ENCODE measurements at regions not wholly inside any gene's neighbourhood (a gene's known extent, or its start where the extent isn't known, plus 50 kb on each side); places are given as distances from the start of the nearest gene placed in this dataset.

DNA sequence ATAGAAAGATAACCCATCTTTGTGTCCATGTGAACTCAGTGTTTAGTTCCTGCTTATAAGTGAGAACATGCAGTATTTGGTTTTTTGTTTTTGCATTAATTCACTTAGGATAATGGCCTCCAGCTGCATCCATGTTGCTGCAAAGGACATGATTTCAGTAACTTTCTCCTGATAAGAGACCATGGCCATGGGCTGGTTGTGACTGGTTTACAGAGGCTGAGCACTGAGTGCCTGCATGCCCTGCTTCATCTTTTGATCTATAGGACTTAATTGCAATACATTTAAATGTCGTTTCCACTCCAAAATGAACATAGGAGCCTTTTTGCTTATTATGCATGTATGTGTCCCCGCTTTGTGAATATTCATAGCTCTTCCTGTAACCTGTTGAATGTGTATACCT, 101.3 kb upstream of the IGFBP3 start (continued):
- TF ChIP-seq, protein P1, sequence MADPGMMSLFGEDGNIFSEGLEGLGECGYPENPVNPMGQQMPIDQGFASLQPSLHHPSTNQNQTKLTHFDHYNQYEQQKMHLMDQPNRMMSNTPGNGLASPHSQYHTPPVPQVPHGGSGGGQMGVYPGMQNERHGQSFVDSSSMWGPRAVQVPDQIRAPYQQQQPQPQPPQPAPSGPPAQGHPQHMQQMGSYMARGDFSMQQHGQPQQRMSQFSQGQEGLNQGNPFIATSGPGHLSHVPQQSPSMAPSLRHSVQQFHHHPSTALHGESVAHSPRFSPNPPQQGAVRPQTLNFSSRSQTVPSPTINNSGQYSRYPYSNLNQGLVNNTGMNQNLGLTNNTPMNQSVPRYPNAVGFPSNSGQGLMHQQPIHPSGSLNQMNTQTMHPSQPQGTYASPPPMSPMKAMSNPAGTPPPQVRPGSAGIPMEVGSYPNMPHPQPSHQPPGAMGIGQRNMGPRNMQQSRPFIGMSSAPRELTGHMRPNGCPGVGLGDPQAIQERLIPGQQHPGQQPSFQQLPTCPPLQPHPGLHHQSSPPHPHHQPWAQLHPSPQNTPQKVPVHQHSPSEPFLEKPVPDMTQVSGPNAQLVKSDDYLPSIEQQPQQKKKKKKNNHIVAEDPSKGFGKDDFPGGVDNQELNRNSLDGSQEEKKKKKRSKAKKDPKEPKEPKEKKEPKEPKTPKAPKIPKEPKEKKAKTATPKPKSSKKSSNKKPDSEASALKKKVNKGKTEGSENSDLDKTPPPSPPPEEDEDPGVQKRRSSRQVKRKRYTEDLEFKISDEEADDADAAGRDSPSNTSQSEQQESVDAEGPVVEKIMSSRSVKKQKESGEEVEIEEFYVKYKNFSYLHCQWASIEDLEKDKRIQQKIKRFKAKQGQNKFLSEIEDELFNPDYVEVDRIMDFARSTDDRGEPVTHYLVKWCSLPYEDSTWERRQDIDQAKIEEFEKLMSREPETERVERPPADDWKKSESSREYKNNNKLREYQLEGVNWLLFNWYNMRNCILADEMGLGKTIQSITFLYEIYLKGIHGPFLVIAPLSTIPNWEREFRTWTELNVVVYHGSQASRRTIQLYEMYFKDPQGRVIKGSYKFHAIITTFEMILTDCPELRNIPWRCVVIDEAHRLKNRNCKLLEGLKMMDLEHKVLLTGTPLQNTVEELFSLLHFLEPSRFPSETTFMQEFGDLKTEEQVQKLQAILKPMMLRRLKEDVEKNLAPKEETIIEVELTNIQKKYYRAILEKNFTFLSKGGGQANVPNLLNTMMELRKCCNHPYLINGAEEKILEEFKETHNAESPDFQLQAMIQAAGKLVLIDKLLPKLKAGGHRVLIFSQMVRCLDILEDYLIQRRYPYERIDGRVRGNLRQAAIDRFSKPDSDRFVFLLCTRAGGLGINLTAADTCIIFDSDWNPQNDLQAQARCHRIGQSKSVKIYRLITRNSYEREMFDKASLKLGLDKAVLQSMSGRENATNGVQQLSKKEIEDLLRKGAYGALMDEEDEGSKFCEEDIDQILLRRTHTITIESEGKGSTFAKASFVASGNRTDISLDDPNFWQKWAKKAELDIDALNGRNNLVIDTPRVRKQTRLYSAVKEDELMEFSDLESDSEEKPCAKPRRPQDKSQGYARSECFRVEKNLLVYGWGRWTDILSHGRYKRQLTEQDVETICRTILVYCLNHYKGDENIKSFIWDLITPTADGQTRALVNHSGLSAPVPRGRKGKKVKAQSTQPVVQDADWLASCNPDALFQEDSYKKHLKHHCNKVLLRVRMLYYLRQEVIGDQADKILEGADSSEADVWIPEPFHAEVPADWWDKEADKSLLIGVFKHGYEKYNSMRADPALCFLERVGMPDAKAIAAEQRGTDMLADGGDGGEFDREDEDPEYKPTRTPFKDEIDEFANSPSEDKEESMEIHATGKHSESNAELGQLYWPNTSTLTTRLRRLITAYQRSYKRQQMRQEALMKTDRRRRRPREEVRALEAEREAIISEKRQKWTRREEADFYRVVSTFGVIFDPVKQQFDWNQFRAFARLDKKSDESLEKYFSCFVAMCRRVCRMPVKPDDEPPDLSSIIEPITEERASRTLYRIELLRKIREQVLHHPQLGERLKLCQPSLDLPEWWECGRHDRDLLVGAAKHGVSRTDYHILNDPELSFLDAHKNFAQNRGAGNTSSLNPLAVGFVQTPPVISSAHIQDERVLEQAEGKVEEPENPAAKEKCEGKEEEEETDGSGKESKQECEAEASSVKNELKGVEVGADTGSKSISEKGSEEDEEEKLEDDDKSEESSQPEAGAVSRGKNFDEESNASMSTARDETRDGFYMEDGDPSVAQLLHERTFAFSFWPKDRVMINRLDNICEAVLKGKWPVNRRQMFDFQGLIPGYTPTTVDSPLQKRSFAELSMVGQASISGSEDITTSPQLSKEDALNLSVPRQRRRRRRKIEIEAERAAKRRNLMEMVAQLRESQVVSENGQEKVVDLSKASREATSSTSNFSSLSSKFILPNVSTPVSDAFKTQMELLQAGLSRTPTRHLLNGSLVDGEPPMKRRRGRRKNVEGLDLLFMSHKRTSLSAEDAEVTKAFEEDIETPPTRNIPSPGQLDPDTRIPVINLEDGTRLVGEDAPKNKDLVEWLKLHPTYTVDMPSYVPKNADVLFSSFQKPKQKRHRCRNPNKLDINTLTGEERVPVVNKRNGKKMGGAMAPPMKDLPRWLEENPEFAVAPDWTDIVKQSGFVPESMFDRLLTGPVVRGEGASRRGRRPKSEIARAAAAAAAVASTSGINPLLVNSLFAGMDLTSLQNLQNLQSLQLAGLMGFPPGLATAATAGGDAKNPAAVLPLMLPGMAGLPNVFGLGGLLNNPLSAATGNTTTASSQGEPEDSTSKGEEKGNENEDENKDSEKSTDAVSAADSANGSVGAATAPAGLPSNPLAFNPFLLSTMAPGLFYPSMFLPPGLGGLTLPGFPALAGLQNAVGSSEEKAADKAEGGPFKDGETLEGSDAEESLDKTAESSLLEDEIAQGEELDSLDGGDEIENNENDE (IDR thresholded peaks at IDR 0.05; ENCODE audit: insufficient replicate concordance, low read length): no peak
- TF ChIP-seq SAP30 (IDR thresholded peaks at IDR 0.05; ENCODE audit: insufficient read depth, insufficient replicate concordance, low read length): no peak
- no peak for TF ChIP-seq KDM5A (IDR thresholded peaks at IDR 0.05; ENCODE audit: low read length)
- no peak for TF ChIP-seq RFX5 (IDR thresholded peaks at IDR 0.05; ENCODE audit: borderline replicate concordance, low read depth, low read length)
- TF ChIP-seq, protein P2, sequence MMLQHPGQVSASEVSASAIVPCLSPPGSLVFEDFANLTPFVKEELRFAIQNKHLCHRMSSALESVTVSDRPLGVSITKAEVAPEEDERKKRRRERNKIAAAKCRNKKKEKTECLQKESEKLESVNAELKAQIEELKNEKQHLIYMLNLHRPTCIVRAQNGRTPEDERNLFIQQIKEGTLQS (IDR thresholded peaks at IDR 0.05; ENCODE audit: insufficient read depth, low read depth, low read length): no peak
- TF ChIP-seq, protein P3, sequence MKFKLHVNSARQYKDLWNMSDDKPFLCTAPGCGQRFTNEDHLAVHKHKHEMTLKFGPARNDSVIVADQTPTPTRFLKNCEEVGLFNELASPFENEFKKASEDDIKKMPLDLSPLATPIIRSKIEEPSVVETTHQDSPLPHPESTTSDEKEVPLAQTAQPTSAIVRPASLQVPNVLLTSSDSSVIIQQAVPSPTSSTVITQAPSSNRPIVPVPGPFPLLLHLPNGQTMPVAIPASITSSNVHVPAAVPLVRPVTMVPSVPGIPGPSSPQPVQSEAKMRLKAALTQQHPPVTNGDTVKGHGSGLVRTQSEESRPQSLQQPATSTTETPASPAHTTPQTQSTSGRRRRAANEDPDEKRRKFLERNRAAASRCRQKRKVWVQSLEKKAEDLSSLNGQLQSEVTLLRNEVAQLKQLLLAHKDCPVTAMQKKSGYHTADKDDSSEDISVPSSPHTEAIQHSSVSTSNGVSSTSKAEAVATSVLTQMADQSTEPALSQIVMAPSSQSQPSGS (IDR thresholded peaks at IDR 0.05; ENCODE audit: low read length): no peak
- TF ChIP-seq, protein P4, sequence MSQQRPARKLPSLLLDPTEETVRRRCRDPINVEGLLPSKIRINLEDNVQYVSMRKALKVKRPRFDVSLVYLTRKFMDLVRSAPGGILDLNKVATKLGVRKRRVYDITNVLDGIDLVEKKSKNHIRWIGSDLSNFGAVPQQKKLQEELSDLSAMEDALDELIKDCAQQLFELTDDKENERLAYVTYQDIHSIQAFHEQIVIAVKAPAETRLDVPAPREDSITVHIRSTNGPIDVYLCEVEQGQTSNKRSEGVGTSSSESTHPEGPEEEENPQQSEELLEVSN (IDR thresholded peaks at IDR 0.05): no peak
- TF ChIP-seq CHD1 (IDR thresholded peaks at IDR 0.05; ENCODE audit: low read depth, low read length): no peak
- no peak for TF ChIP-seq CBX8 (IDR thresholded peaks at IDR 0.05; ENCODE audit: borderline replicate concordance, low read depth, low read length)

Data from H1 (cell line).